ENCODE measurements at regions not wholly inside any gene's neighbourhood (a gene's known extent, or its start where the extent isn't known, plus 50 kb on each side); places are given as distances from the start of the nearest gene placed in this dataset.

GRCh38 chr15:62835762-62836161 is 206.8 kb upstream of the TPM1 start:
- Mint-ChIP-seq H3K9me3 (no peaks in the 10 kb centered on the region), H3K27ac (no peak overlapping the region), H3K27me3 (peaks cover 0 to 2% of the 10 kb centered on the region in 2 donors), H3K36me3 (no peaks in the 10 kb centered on the region), H3K4me3 (no peak overlapping the region), H3K4me1 (ENCODE audit: low read depth in 2 of 2) (peaks cover 0 to 3% of the 10 kb centered on the region in 2 donors)
- no peak for DNase-seq (ENCODE audit: low spot score)
- peak; percentile 6 to 7 for ATAC-seq

- no peak for DNase-seq (ENCODE audit: low spot score)
- peaks cover 0 to 5% of the 10 kb centered on the region in 2 donors for H3K27me3 Mint-ChIP-seq
- ATAC-seq = no peak
- H3K4me3 Mint-ChIP-seq = no peak overlapping the region
- no peaks in the 10 kb centered on the region for H3K36me3 Mint-ChIP-seq
- H3K27ac Mint-ChIP-seq = no peak overlapping the region
- H3K9me3 Mint-ChIP-seq = no peaks in the 10 kb centered on the region
- peaks cover 0 to 2% of the 10 kb centered on the region in 2 donors for H3K4me1 Mint-ChIP-seq (ENCODE audit: low read depth in 2 of 2)
Observed at GRCh38 chr15:62840526-62841268, 201.8 kb upstream of the TPM1 start.

DNA sequence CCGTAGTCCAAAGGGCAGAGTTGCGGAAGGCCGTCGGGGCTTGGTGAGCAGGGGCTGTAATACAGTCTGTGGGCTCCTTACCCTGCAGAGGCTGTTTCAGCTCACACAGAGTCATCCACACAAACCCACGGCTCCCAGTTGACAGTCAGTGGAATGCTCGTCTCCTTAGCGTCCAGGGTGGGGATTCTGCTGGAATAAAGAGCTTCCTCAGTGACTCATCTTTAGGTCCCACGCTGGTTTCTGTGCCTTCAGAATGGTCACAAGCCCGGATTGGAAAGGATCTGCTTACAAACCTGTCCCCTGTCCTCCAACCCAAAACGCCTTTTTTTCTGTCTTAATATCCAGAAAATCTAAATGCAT is 201.3 kb upstream of the TPM1 start:
- H3K27me3 Mint-ChIP-seq = peaks cover 0 to 5% of the 10 kb centered on the region in 2 donors
- no peaks in the 10 kb centered on the region for H3K36me3 Mint-ChIP-seq
- no peak overlapping the region for H3K4me3 Mint-ChIP-seq

GRCh38 chr15:62841891-62842559 is 200.5 kb upstream of the TPM1 start:
- Mint-ChIP-seq H3K27me3 (peaks cover 0 to 5% of the 10 kb centered on the region in 2 donors), H3K9me3 (no peaks in the 10 kb centered on the region), H3K36me3 (no peaks in the 10 kb centered on the region), H3K4me1 (ENCODE audit: low read depth in 2 of 2) (no peaks in the 10 kb centered on the region), H3K4me3 (no peak overlapping the region), H3K27ac (no peak overlapping the region)
- ATAC-seq (no peak), DNase-seq (ENCODE audit: low spot score) (no peak)

More for the DNA sequence above, 201.3 kb upstream of the TPM1 start:
- ATAC-seq (no peak), DNase-seq (ENCODE audit: low spot score) (no peak)
- no peak overlapping the region for H3K27ac Mint-ChIP-seq
- H3K9me3 Mint-ChIP-seq = no peaks in the 10 kb centered on the region
- H3K4me1 Mint-ChIP-seq (ENCODE audit: low read depth in 2 of 2) = no peaks in the 10 kb centered on the region

DNA sequence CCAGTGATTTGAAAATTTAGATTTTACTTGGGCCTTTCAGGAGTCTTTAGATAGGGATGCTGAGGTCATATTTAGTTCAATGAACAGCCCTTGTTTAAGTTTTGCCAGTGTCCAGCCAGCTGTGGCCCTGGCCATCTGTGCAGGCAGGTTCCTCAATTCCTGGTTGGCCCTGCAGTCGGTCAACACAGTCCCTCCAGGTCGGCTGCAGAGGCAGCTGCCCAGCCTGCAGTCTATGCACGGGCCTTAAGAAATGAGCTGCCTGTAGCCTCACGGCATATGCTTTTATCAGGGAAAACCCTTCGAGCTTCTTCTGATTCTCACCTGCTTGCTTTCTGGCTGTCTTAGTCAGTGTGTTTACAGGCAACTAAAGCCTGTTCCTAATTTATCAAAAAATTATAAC is 199.2 kb upstream of the TPM1 start:
- ATAC-seq = no peak
- DNase-seq (ENCODE audit: low spot score) = no peak
- no peaks in the 10 kb centered on the region for H3K4me1 Mint-ChIP-seq (ENCODE audit: low read depth in 2 of 2)
- no peak overlapping the region for H3K27ac Mint-ChIP-seq
- no peaks in the 10 kb centered on the region for H3K36me3 Mint-ChIP-seq
- H3K9me3 Mint-ChIP-seq = no peaks in the 10 kb centered on the region
- no peak overlapping the region for H3K4me3 Mint-ChIP-seq
- peaks cover 0 to 3% of the 10 kb centered on the region in 2 donors for H3K27me3 Mint-ChIP-seq

DNA sequence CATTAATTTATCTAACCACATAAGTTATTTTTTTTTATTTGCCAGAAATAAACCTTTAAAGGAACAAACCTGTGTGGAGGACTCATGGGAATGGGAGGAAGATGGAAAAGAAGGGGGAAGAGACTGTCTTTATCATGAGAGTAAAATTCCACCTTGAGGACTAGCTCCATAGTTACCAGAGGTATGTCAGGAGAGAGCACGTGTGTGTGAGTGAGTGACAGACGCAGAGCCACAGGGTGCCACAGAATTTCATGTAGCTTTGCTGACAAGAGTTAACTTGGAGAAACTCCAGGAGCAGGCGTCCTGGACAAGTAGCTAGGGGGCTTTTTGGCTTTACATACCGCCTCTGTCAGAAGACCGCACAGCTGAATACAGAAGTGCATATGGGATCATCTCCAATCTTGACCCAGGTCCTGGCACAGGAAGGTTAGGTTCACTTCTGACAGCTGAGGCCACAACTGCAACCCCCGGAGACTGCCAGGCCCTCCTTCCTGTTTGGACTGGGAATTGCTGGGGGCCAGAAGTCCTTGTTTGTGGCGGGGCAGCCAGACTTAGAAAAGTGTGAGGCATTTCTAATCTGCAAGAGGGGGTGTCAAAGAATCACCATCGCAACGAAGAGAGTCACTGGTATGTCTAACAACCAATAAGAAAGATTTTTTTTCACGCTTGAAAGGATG is 197.8 kb upstream of the TPM1 start:
- Mint-ChIP-seq H3K36me3 (no peaks in the 10 kb centered on the region), H3K4me3 (no peak overlapping the region), H3K27me3 (peaks cover 0 to 3% of the 10 kb centered on the region in 2 donors), H3K27ac (no peak overlapping the region), H3K4me1 (ENCODE audit: low read depth in 2 of 2) (no peaks in the 10 kb centered on the region), H3K9me3 (no peaks in the 10 kb centered on the region)
- ATAC-seq = no peak
- no peak for DNase-seq (ENCODE audit: low spot score)

GRCh38 chr15:62845241-62846126 is 197.1 kb upstream of the TPM1 start:
- Mint-ChIP-seq H3K4me1 (ENCODE audit: low read depth in 2 of 2) (no peaks in the 10 kb centered on the region), H3K27me3 (peaks cover 0 to 3% of the 10 kb centered on the region in 2 donors), H3K9me3 (no peaks in the 10 kb centered on the region), H3K27ac (no peak overlapping the region), H3K36me3 (no peaks in the 10 kb centered on the region), H3K4me3 (no peak overlapping the region)
- no peak for ATAC-seq
- no peak for DNase-seq (ENCODE audit: low spot score)

- no peak overlapping the region for H3K4me3 Mint-ChIP-seq
- no peak for DNase-seq (ENCODE audit: low spot score)
- H3K27me3 Mint-ChIP-seq = peaks cover 0 to 3% of the 10 kb centered on the region in 2 donors
- no peaks in the 10 kb centered on the region for H3K4me1 Mint-ChIP-seq (ENCODE audit: low read depth in 2 of 2)
- no peak for ATAC-seq
- no peak overlapping the region for H3K27ac Mint-ChIP-seq
- no peaks in the 10 kb centered on the region for H3K9me3 Mint-ChIP-seq
- H3K36me3 Mint-ChIP-seq = no peaks in the 10 kb centered on the region
Observed at GRCh38 chr15:62846131-62846804, 196.3 kb upstream of the TPM1 start.

DNA sequence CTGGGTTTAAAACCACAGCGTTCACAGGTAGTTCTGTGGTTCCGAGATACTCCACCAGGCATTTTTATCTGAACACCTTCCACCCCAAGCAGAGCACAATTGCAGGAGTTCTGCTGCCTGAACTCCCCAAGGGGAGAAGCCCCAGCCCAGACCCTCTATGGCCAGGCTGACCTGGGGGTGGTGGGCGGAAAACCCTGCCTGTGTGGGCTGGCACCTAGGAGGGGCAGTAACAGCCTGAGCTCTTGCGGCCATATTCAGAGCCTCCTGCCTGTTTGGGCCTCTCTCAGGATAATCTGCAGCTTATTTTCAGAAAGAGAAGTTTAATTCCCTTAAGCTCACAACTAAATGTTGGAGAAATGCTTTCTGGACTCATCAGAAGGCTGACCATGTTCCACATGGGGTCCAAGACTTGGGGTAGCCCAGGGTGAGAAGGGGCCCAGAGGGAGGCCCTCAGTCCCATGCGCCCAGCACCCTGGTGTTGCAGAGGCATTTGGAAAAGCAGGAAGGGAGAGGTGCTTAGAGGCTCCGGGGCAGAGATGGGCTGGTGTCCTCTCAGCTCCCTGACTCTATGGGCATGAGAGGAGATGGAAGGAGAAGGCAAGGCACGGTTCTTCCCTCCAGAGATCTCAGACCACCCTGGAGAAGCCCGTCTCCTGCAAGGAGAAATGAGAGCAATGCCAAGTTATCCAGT is 195.6 kb upstream of the TPM1 start:
- Mint-ChIP-seq H3K27me3 (peaks cover 0 to 1% of the 10 kb centered on the region in 2 donors), H3K9me3 (no peaks in the 10 kb centered on the region), H3K4me1 (ENCODE audit: low read depth in 2 of 2) (no peaks in the 10 kb centered on the region), H3K27ac (no peak overlapping the region), H3K36me3 (no peaks in the 10 kb centered on the region), H3K4me3 (no peak overlapping the region)
- ATAC-seq (peak in 1 of 2 donors; percentile 7), DNase-seq (ENCODE audit: low spot score) (no peak)

DNA sequence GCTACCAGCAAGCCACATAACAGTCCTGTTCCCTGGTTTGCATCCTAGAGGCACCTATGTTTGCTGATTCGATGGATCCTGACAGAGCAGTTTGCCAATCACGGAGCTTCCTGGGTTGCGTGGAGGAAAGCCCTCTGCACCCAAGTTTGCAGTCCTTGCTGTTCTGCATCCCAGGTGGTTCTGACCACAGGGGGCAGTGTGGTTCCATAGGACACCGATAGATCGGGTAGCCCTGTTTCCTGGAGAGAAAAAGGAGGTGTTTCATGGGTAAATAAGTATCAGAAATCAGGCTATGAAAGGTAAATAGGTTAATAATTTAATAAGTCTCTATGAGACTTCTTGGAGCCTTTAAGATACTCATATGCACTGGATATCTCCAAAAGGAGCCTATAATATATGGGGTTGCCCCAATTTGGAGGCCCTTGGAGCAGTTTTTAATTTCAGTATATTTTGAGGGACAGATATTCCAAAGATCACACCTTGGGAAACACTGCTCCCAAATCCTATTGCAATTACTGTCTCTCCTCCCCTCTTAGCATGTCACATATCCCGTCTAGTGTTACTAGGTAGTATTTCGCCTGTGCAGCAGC is 194.6 kb upstream of the TPM1 start:
- Mint-ChIP-seq H3K4me3 (no peak overlapping the region), H3K27me3 (no peaks in the 10 kb centered on the region), H3K9me3 (no peaks in the 10 kb centered on the region), H3K36me3 (no peaks in the 10 kb centered on the region), H3K4me1 (ENCODE audit: low read depth in 2 of 2) (no peaks in the 10 kb centered on the region), H3K27ac (no peak overlapping the region)
- ATAC-seq (no peak), DNase-seq (ENCODE audit: low spot score) (no peak)

DNA sequence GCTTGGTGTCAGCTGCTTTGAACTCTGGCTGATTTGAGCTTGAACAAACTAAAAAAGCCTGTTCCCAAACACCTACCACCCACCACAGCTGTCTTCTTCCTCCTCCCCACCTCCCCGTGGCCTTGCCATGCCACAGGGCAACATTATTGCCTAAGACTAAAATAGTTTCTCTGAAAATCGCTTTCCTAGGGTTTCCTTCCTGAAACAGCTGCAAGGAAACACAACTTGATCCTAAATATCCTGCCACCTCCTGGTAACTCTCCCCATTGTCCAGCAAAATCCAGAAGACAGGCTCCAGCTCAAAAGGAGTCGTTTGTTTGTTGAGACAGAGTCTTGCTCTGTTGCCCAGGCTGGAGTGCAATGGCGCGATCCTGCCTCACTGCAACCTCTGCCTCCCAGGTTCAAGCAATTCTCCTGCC is 193.9 kb upstream of the TPM1 start:
- H3K36me3 Mint-ChIP-seq = no peaks in the 10 kb centered on the region
- no peaks in the 10 kb centered on the region for H3K27me3 Mint-ChIP-seq
- H3K9me3 Mint-ChIP-seq = no peaks in the 10 kb centered on the region
- H3K4me1 Mint-ChIP-seq (ENCODE audit: low read depth in 2 of 2) = no peaks in the 10 kb centered on the region
- no peak for ATAC-seq
- no peak for DNase-seq (ENCODE audit: low spot score)
- no peak overlapping the region for H3K4me3 Mint-ChIP-seq
- no peak overlapping the region for H3K27ac Mint-ChIP-seq

GRCh38 chr15:62849316-62850106 is 193.0 kb upstream of the TPM1 start:
- no peaks in the 10 kb centered on the region for H3K36me3 Mint-ChIP-seq
- no peaks in the 10 kb centered on the region for H3K27me3 Mint-ChIP-seq
- H3K9me3 Mint-ChIP-seq = no peaks in the 10 kb centered on the region
- no peak for DNase-seq (ENCODE audit: low spot score)
- no peak overlapping the region for H3K27ac Mint-ChIP-seq
- no peaks in the 10 kb centered on the region for H3K4me1 Mint-ChIP-seq (ENCODE audit: low read depth in 2 of 2)
- no peak overlapping the region for H3K4me3 Mint-ChIP-seq
- ATAC-seq = no peak

Data from natural killer cell treated with Interleukin-12 subunit alpha and Interleukin-12 subunit beta and Interleukin-15 and Interleukin-18, amount 100 ng/mL, for 72 hours (primary cell).